Muscle layer of duodenum (tissue), 2 donors: ENCODE measurements at regions not wholly inside any gene's neighbourhood (a gene's known extent, or its start where the extent isn't known, plus 50 kb on each side); places are given as distances from the start of the nearest gene placed in this dataset.
"Not testable (repeated sequence)": the region's sequence is repeated elsewhere in the genome, so short reads cannot be mapped to it uniquely, and the experiment has no call there.

ENCODE experiments used
- H3K27ac ChIP-seq: one replicate; pipeline ENCODE4 v1.7.0; 2013; ENCODE audit warnings: mild to moderate bottlenecking, low read length
- H3K27me3 ChIP-seq: one replicate; pipeline ENCODE4 v1.7.0; 2013; ENCODE audit warnings: low read depth, mild to moderate bottlenecking, control low read depth, low read length
- H3K36me3 ChIP-seq, 2 donors: one replicate each; pipeline ENCODE4 v1.7.0; 2013; ENCODE audit warnings: low read length in 2 of 2, control low read depth in 1 of 2, mild to moderate bottlenecking in 1 of 2; ENCODE audit not compliant: insufficient read depth in 2 of 2, control insufficient read depth in 1 of 2
- H3K4me1 ChIP-seq, 2 donors: one replicate each; pipeline ENCODE4 v1.7.0; 2013; ENCODE audit warnings: low read length in 2 of 2, mild to moderate bottlenecking in 2 of 2, control low read depth in 1 of 2, moderate library complexity in 1 of 2; ENCODE audit not compliant: insufficient read depth in 2 of 2, control insufficient read depth in 1 of 2
- H3K4me3 ChIP-seq, 2 donors: one replicate each; pipeline ENCODE4 v1.7.0; 2013; ENCODE audit warnings: low read length in 2 of 2, low read depth in 1 of 2, mild to moderate bottlenecking in 1 of 2
- H3K9me3 ChIP-seq, 2 donors: one replicate each; pipeline ENCODE4 v1.7.0; 2013; ENCODE audit warnings: low read length in 2 of 2, control low read depth in 1 of 2, mild to moderate bottlenecking in 1 of 2; ENCODE audit not compliant: control insufficient read depth in 1 of 2
- donor health status: healthy.

DNA sequence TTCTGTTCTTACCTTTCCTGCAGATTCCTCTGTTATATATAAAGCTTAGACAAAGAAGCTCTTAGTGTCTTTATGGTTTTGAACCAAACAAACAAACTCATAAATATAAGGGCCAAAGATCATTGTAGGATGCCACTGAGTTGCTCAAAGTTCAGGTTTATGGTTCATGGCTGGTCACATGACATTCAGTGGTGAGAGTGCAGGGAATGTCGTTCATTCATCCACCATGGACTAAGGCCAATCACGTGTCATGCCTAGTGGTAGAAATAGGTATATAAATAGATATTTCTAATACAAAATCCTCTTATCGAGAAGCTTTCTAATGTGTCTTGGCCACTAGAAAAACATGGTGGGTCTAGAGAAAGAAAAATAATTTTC is 119.4 kb downstream of the GATA3 start:
- no peaks in the 10 kb centered on the region for H3K4me1 ChIP-seq
- no peak overlapping the region for H3K27ac ChIP-seq
- no peak overlapping the region for H3K4me3 ChIP-seq
- H3K36me3 ChIP-seq, result no peaks in the 10 kb centered on the region
- no peaks in the 10 kb centered on the region for H3K27me3 ChIP-seq
- peaks cover 0 to 6% of the 10 kb centered on the region in 2 donors for H3K9me3 ChIP-seq

DNA sequence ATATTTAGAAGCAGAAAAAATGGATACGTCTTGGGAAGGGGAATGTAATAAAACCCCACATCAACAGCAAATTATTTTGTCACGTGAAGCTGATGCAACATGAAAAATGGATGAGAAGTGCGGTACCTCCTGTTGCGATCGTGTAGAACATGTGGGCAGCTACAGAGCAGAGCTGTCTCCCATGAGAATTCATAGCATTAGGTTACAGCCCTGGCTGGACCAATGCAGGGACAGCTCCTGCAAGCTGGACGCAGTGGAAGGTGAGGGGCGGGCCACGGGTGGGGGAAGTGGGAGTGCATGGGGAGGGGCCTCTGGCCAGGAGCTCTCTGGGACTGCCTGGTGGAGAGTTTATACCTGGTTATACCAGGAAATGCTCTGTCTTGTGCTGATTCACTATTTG is 120.3 kb downstream of the GATA3 start:
- Histone ChIP-seq H3K4me3 (no peak overlapping the region), H3K27me3 (no peaks in the 10 kb centered on the region)

DNA sequence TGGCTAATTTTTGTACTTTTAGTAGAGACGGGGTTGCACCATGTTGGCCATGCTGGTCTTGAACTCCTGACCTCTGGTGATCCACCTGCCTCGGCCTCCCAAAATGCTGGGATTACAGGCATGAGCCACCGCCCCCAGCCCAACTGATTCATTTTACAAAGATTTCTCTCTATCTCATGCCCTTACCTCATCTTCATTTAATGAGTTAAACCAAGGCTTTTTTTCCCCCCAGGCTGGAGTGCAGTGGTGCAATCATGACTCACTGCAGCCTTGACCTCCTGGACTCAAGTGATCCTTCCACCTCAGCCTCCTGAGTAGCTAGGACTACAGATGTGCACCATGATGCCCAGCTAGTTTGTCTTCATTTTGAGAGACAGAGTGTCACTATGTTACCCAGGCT is 123.0 kb downstream of the GATA3 start:
- H3K4me1 ChIP-seq, H3K36me3 ChIP-seq, H3K9me3 ChIP-seq, H3K27me3 ChIP-seq, H3K4me3 ChIP-seq, H3K27ac ChIP-seq: not testable (repeated sequence)

More for the DNA sequence above, 120.3 kb downstream of the GATA3 start:
- Histone ChIP-seq H3K36me3 (no peaks in the 10 kb centered on the region), H3K9me3 (no peaks in the 10 kb centered on the region), H3K27ac (no peak overlapping the region), H3K4me1 (no peaks in the 10 kb centered on the region)

DNA sequence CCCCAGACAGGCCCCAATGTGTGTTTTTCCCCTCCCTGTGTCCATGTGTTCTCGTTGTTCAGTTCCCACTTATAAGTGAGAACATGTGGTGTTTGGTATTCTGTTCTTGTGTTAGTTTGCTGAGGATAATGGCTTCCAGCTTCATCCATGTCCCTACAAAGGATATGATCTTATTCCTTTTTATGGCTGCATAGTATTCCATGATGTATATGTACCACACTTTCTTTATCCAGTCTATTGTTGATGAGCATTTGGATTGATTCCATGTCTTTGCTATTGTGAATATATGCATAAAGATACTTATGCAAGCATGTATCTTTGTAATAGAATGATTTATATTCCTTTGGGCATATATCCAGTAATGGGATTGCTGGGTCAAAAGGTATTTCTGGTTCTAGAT is 125.3 kb downstream of the GATA3 start:
- not testable (repeated sequence) for H3K27me3 ChIP-seq, H3K27ac ChIP-seq, H3K4me3 ChIP-seq, H3K36me3 ChIP-seq, H3K4me1 ChIP-seq, H3K9me3 ChIP-seq

DNA sequence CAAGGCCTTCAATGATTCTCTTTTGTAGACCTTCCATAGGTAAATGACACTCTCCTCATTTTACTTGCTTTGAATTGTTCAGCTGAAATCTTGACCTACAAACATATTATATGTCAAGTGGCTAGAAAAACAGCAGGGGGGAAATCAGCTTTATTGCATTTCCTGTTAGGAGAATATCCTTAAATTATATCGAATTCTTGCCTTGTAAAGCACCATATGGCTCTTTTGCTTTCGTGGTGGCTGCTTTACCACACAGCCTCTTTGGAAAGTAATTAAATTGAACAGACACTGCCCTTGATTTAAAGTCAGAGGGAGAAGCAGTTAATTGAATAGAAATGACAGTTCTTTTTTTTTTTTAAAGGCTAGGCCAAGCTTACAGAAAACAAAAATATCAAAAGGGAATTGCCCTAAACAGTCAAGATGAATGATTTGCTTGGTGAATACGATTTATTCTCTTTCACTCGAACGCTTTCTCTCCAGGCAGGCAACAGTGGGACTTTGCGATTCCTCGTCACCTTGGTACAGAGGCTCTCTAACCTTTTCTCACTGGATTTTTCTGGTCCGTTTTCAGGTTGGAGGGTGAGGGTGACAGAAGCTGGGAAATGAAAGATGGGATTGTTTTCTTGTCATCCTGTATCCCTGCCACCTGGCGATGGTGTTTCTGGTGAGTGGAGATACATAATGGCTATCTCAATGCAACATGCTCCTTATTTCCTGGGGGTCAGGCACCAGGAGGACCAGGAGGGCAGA is 126.0 kb downstream of the GATA3 start:
- Histone ChIP-seq H3K9me3 (no peaks in the 10 kb centered on the region), H3K4me3 (no peak overlapping the region), H3K27me3 (no peaks in the 10 kb centered on the region), H3K36me3 (no peaks in the 10 kb centered on the region), H3K4me1 (no peaks in the 10 kb centered on the region), H3K27ac (no peak overlapping the region)

DNA sequence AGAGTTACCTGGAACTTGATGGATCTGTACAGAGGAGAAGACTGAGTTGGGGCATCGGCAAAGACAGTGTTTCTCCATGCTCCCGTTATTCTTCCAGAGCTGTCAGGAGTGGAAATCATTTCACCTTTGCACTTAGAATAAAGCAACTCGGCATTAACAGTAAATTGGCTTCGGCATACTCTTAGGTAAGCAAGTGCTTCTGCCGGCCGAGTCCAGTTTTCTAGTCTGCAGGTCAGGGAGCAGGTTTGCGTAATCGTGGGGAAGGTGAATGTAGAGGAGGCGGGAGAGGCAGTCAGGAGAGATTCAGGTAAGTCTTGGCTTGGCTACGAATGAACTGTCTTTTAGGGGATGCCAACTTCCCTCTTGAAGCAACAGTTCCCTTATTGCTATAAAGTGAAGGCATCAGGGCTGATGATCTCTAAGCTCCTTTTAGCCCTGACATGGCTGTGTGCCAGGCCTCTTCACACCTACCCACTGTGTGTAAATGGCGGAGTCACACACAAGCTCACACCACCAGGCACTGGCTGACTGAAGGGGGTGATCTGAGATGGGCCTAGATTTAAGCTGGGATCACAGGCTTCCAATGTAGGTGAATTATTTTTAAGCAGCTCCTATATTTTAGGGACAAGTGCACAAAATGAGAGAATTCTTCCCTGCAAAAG is 127.1 kb downstream of the GATA3 start:
- Histone ChIP-seq H3K36me3 (no peaks in the 10 kb centered on the region), H3K9me3 (no peaks in the 10 kb centered on the region), H3K27ac (no peak overlapping the region), H3K4me1 (no peaks in the 10 kb centered on the region), H3K4me3 (no peak overlapping the region), H3K27me3 (no peaks in the 10 kb centered on the region)

DNA sequence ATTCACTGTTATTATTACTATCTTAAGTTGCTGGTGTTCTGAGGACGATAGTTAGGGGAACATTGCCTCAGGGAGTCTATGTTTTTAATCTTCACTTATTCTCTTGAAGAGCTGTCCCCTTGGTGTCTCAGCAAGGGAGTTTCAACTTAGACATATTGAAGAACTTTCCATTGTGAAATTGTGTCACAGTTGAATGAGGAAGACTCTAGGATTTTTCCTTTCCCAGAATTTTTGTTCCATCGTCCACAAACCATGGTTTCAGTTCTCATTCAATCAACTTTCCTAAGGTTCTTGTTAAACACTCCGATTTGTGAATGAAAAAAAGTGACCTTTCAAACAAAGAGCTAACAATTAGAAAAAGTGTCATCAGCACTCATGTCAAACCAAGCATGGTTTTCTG is 128.3 kb downstream of the GATA3 start:
- no peak overlapping the region for H3K4me3 ChIP-seq
- no peaks in the 10 kb centered on the region for H3K36me3 ChIP-seq
- no peaks in the 10 kb centered on the region for H3K27me3 ChIP-seq
- no peaks in the 10 kb centered on the region for H3K9me3 ChIP-seq
- no peaks in the 10 kb centered on the region for H3K4me1 ChIP-seq
- H3K27ac ChIP-seq, result no peak overlapping the region

DNA sequence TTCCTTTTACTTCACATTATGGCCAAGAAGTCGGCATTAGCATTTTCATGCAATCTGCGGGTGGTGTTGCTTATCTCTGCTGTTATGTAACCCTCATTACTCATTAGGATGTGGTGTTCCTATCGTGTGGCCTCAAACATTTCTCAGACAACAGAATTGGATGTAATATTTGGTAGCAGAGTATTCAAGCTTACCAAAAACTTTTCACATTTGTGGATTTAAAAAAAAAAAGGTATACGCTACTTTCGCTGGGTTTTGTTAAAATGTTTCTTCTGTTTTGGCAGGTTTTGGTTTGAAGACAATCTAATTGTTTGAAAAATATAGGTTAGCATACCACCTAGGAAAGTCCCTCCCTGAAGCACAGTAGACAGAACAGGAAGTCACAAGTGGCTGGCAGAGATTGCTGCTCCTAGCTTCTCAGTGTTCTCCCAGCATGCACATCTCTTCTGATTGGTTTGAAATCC is 128.8 kb downstream of the GATA3 start:
- H3K27ac ChIP-seq, result no peak overlapping the region
- H3K4me3 ChIP-seq, result no peak overlapping the region
- H3K9me3 ChIP-seq, result no peaks in the 10 kb centered on the region
- no peaks in the 10 kb centered on the region for H3K36me3 ChIP-seq
- H3K27me3 ChIP-seq, result no peaks in the 10 kb centered on the region
- no peaks in the 10 kb centered on the region for H3K4me1 ChIP-seq

DNA sequence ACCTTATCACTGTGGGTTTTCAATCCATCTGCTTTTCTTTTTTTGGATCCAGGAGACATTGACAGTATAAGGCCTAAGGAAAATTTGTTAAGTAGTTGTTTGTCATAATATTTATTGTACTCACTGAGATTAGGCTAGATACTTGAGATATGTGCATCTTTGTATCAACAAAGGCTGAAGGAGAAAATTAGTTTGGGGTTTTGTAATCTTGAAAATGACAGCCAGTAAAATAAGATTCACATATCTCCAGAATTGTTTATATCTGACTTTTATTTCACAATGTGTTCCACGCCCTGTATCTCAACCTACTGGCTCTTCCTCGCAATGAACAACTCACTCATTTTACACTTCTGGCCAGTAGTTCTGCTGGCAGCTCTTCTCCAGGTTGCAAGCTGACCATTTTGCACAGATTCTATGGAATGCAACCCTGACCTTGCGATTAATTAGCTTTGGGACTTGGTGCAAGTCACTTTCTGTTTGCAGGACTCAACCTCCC is 132.7 kb downstream of the GATA3 start:
- Histone ChIP-seq H3K4me1 (no peaks in the 10 kb centered on the region), H3K4me3 (no peak overlapping the region), H3K36me3 (no peaks in the 10 kb centered on the region), H3K27me3 (no peaks in the 10 kb centered on the region), H3K9me3 (no peaks in the 10 kb centered on the region), H3K27ac (no peak overlapping the region)

DNA sequence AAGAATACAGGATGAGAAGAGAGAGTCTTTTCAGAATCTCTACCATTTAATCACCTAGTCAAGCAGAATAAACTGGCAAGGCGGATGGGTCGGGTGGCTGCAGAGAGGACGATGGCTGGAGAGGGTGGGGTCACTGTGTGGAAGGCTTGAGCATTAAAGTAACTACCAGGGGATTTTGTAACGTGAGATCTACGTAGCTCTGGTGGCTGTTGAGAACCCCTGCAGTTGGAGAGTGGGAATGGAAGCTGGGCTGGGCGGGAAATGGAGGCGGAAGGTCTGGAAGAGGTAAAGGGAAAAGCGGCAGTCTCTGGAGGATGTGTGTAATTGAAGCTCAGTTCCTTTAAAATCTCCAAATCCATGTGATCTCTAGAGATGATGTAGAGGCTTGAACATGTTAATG is 135.0 kb downstream of the GATA3 start:
- Histone ChIP-seq H3K4me3 (no peak overlapping the region), H3K27ac (no peak overlapping the region), H3K4me1 (no peaks in the 10 kb centered on the region), H3K27me3 (no peaks in the 10 kb centered on the region), H3K36me3 (no peaks in the 10 kb centered on the region), H3K9me3 (no peaks in the 10 kb centered on the region)

DNA sequence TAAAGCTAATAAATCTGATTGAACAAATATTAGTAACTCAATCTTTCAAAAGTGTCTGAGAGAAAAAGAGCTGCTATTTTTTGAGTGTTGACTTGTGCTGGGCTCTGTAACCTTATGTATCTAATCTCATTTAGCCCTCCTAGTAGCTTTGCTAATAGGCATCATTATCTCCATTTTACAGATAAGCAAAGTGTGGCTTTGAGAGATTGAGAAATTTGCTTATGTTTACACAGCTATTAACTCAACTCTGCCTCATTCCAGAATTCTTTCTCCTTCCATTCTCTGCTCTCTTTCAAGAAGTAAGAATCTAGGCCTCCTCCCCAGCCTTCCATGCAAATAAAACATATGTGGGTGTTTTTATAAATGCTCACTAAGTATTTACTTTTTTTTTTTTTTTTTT is 137.8 kb downstream of the GATA3 start:
- no peaks in the 10 kb centered on the region for H3K9me3 ChIP-seq
- H3K36me3 ChIP-seq, result no peaks in the 10 kb centered on the region
- H3K4me3 ChIP-seq, result no peak overlapping the region
- H3K27ac ChIP-seq, result no peak overlapping the region
- no peaks in the 10 kb centered on the region for H3K27me3 ChIP-seq
- H3K4me1 ChIP-seq, result no peaks in the 10 kb centered on the region

DNA sequence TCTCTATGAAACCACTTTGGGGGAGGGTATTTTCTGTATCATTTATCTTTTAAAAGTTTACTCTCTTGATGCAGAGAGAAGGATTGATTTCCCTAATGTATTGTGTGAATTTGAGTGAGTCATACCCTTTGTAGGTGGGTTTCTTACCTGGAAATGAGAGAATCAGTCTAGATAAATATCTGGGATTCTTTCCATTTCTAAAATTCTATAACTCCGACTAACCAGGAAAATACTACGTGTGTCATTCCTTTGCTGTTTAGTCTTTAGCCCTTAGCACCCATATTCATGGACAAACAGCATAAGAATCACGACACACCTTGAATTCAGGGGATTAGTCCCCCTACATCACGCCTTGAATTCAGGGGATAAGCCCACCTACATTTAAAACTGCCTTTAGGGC is 139.1 kb downstream of the GATA3 start:
- H3K27me3 ChIP-seq, result no peaks in the 10 kb centered on the region
- H3K9me3 ChIP-seq, result no peaks in the 10 kb centered on the region
- no peaks in the 10 kb centered on the region for H3K4me1 ChIP-seq
- H3K36me3 ChIP-seq, result no peaks in the 10 kb centered on the region
- H3K4me3 ChIP-seq, result no peak overlapping the region
- no peak overlapping the region for H3K27ac ChIP-seq
